ENCODE measurements at regions not wholly inside any gene's neighbourhood (a gene's known extent, or its start where the extent isn't known, plus 50 kb on each side); places are given as distances from the start of the nearest gene placed in this dataset.

GRCh38 chr4:184950926-184951325, 67.4 kb upstream of the HELT start:
- TF ChIP-seq MAX (IDR thresholded peaks at IDR 0.05): no peak
- TF ChIP-seq CHD2 (IDR thresholded peaks at IDR 0.05; ENCODE audit: low read length): no peak
- no peak for TF ChIP-seq KDM1A (IDR thresholded peaks at IDR 0.05; ENCODE audit: borderline replicate concordance, low read length)
- no peak for TF ChIP-seq CTCF (IDR thresholded peaks at IDR 0.05; ENCODE audit: control extremely low read depth in 1 of 3, insufficient read depth in 1 of 3, low read depth in 1 of 3, low read length in 3 of 3)
- no peak for TF ChIP-seq ATF3 (IDR thresholded peaks at IDR 0.05; ENCODE audit: insufficient read depth, low read depth, low read length)
- peak; percentile 14 to 46; a peak in 2 of 4 replicates for TF ChIP-seq RAD21 (IDR thresholded peaks at IDR 0.05 in 1 of 2, conservative IDR thresholded peaks at IDR 0.05 in 1 of 2; ENCODE audit: low read depth in 2 of 2, low read length in 2 of 2)
- no peak for TF ChIP-seq PHF8 (conservative IDR thresholded peaks at IDR 0.05; ENCODE audit: low read depth, low read length)
- no peak for TF ChIP-seq EZH2 (IDR thresholded peaks at IDR 0.05; ENCODE audit: low read depth, low read length, severe bottlenecking)
- no peak for TF ChIP-seq POLR2A (IDR thresholded peaks at IDR 0.05; ENCODE audit: control extremely low read depth in 1 of 2, low read depth in 2 of 2, low read length in 2 of 2)
- TF ChIP-seq MAFK (IDR thresholded peaks at IDR 0.05; ENCODE audit: low read depth, low read length): no peak

Measured in H1 (cell line).